HG03095 (cell line): ENCODE measurements at regions not wholly inside any gene's neighbourhood (a gene's known extent, or its start where the extent isn't known, plus 50 kb on each side); places are given as distances from the start of the nearest gene placed in this dataset.
"Not testable (repeated sequence)": the region's sequence is repeated elsewhere in the genome, so short reads cannot be mapped to it uniquely, and the experiment has no call there.

ENCODE experiments used
- ATAC-seq: cut with Tn5 transposase; IDR thresholded peaks from one replicate; pipeline ENCODE4 v1.9.1; 2021; ENCODE audit warnings: moderate library complexity; ENCODE audit not compliant: unreplicated experiment

- no peak for ATAC-seq
Observed at GRCh38 chr6:121593011-121593641, 157.7 kb downstream of the GJA1 start.

GRCh38 chr6:121594053-121594452 is 158.6 kb downstream of the GJA1 start:
- no peak for ATAC-seq

- ATAC-seq: no peak
Observed at GRCh38 chr6:121595646-121596045, 160.2 kb downstream of the GJA1 start.

GRCh38 chr6:121596441-121596840 is 161.0 kb downstream of the GJA1 start:
- no peak for ATAC-seq

GRCh38 chr6:121597654-121598053 is 162.2 kb downstream of the GJA1 start:
- ATAC-seq: no peak

- not testable (repeated sequence) for ATAC-seq
Observed at GRCh38 chr6:121599331-121599730, 163.9 kb downstream of the GJA1 start.

GRCh38 chr6:121600389-121601168 is 165.1 kb downstream of the GJA1 start:
- ATAC-seq: no peak

GRCh38 chr6:121603486-121603885 is 168.0 kb downstream of the GJA1 start:
- no peak for ATAC-seq

- no peak for ATAC-seq
Observed at GRCh38 chr6:121607721-121608120, 172.3 kb downstream of the GJA1 start.

- ATAC-seq: no peak
Observed at GRCh38 chr6:121608270-121608669, 172.8 kb downstream of the GJA1 start.

- no peak for ATAC-seq
Observed at GRCh38 chr6:121609281-121609680, 173.8 kb downstream of the GJA1 start.

GRCh38 chr6:121612927-121613326 is 177.5 kb downstream of the GJA1 start:
- no peak for ATAC-seq

- ATAC-seq: no peak
Observed at GRCh38 chr6:121614115-121614514, 178.7 kb downstream of the GJA1 start.

- ATAC-seq: no peak
Observed at GRCh38 chr6:121615493-121615892, 180.0 kb downstream of the GJA1 start.

GRCh38 chr6:121616406-121616805 is 181.0 kb downstream of the GJA1 start:
- ATAC-seq: no peak

- ATAC-seq: no peak
Observed at GRCh38 chr6:121617388-121617787, 181.9 kb downstream of the GJA1 start.

GRCh38 chr6:121619013-121619412 is 183.6 kb downstream of the GJA1 start:
- ATAC-seq: no peak

GRCh38 chr6:121619987-121620740 is 184.7 kb downstream of the GJA1 start:
- ATAC-seq: no peak

- ATAC-seq: no peak
Observed at GRCh38 chr6:121627761-121628160, 192.3 kb downstream of the GJA1 start.

GRCh38 chr6:121630716-121631115 is 195.3 kb downstream of the GJA1 start:
- no peak for ATAC-seq

GRCh38 chr6:121631752-121632151 is 196.3 kb downstream of the GJA1 start:
- ATAC-seq: not testable (repeated sequence)

- ATAC-seq: no peak
Observed at GRCh38 chr6:121633309-121633708, 197.9 kb downstream of the GJA1 start.
